HL-60/S4 (cell line): ENCODE measurements at regions not wholly inside any gene's neighbourhood (a gene's known extent, or its start where the extent isn't known, plus 50 kb on each side); places are given as distances from the start of the nearest gene placed in this dataset.

Source experiments
- in situ Hi-C: fragments of 300-500 bp; cut with MboI; formaldehyde crosslinking; loops from 2 replicates; pipeline ENCODE4 v1.14.3; 2022; ENCODE audit warnings: low sequenced_read_pairs

GRCh38 chr10:21217748-21218367 is 307.6 kb downstream of the SKIDA1 start:
- in situ Hi-C loops: no loop called here

- in situ Hi-C loops: no loop called here
These were observed 308.4 kb downstream of the SKIDA1 start for GRCh38 chr10:21217107-21217506.

- in situ Hi-C loops: no loop called here
These were observed 311.2 kb downstream of the SKIDA1 start for GRCh38 chr10:21214329-21214728.

GRCh38 chr10:21213381-21213780 is 312.1 kb downstream of the SKIDA1 start:
- in situ Hi-C loops: no loop called here

- in situ Hi-C loops: no loop called here
These were observed 312.6 kb downstream of the SKIDA1 start for GRCh38 chr10:21212912-21213311.

GRCh38 chr10:21212348-21212747 is 313.1 kb downstream of the SKIDA1 start:
- in situ Hi-C loops: no loop called here

GRCh38 chr10:21209495-21209894 is 312.4 kb upstream of the NEBL start:
- in situ Hi-C loops: no loop called here

GRCh38 chr10:21208666-21209316 is 311.7 kb upstream of the NEBL start:
- in situ Hi-C loops: no loop called here

GRCh38 chr10:21207852-21208646 is 310.9 kb upstream of the NEBL start:
- in situ Hi-C loops: no loop called here

GRCh38 chr10:21205328-21205727 is 308.2 kb upstream of the NEBL start:
- in situ Hi-C loops: no loop called here

GRCh38 chr10:21203473-21204107 is 306.5 kb upstream of the NEBL start:
- in situ Hi-C loops: no loop called here

GRCh38 chr10:21202776-21203462 is 305.8 kb upstream of the NEBL start:
- in situ Hi-C loops: no loop called here

GRCh38 chr10:21199501-21199900 is 302.4 kb upstream of the NEBL start:
- in situ Hi-C loops: no loop called here

GRCh38 chr10:21197838-21198237 is 300.7 kb upstream of the NEBL start:
- in situ Hi-C loops: no loop called here

- in situ Hi-C loops: no loop called here
These were observed 299.8 kb upstream of the NEBL start for GRCh38 chr10:21196822-21197395.

- in situ Hi-C loops: no loop called here
These were observed 298.1 kb upstream of the NEBL start for GRCh38 chr10:21195252-21195651.

GRCh38 chr10:21194510-21194993 is 297.4 kb upstream of the NEBL start:
- in situ Hi-C loops: no loop called here

GRCh38 chr10:21193196-21193595 is 296.1 kb upstream of the NEBL start:
- in situ Hi-C loops: no loop called here

- in situ Hi-C loops: no loop called here
These were observed 294.4 kb upstream of the NEBL start for GRCh38 chr10:21191512-21191911.

- in situ Hi-C loops: no loop called here
These were observed 287.9 kb upstream of the NEBL start for GRCh38 chr10:21184984-21185383.
